ENCODE measurements at regions not wholly inside any gene's neighbourhood (a gene's known extent, or its start where the extent isn't known, plus 50 kb on each side); places are given as distances from the start of the nearest gene placed in this dataset.

DNA sequence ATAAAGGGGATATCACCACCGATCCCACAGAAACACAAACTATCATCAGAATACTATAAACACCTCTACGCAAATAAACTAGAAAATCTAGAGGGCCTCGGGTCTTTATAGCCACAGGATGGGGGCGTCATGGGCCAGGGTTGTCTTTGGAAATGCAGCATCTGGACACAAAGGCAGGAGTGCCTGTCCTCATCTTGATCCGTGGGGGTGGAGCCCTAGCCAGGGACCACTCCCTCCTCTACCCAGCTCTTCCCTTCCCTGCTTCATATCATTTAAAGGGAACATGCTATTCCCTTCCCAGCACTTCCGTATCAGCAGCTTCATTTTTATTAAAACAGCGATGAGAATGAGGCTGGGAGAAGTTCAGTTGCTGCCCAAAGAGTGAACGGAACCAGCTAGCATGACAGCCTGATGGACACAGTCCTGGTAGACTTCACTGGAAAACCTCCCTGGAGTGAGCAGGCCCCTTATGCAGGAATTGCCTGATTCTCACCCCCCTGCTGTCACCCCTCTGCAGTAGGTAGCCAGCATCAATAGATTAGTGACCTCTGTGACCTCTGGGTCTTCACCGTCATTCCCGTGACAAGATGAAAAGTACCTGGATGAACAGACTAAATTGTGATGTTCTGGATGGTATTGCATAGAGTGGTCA is 251.4 kb upstream of the RGS6 start:
- DNase-seq (ENCODE audit: low read depth): no peak

DNA sequence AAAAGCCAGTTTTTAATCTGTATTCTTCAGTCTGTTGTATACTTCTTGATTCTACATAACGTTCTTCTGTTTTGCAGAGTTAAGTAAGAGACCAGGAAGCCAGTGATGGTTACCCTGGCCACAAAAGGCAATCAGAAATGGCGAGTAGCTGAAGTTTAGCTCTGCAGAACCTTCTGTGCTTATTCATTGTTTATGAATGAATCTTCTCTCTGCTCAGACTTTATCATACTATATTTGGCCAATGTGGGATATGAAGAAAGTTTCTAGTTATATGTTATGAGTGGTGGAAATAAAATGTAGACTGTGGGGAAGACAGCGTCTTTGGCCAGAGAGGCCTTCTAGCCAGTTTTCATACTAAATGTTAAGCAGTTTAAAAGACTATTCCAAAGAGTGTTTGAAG is 249.9 kb upstream of the RGS6 start:
- DNase-seq (ENCODE audit: low read depth): no peak

DNA sequence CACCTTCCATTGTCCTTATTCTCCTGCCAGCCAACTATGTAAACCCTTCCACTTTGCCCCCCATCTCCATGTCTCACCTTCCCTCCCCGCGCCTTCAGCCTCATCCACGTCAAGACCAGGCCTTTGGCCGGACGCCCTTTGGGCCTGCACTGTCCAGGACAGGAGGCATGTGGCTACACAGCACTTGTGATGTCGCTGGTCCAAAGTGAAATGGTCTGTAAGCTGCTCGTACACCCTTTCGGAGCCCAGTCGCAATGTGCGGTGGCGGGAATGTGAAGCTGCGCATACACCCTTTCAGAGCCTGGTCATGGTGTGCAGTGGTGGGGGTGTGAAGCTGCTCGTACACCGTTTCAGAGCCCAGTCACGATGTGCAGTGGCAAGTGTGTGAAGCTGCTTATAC is 247.9 kb upstream of the RGS6 start:
- DNase-seq (ENCODE audit: low read depth): no peak

DNA sequence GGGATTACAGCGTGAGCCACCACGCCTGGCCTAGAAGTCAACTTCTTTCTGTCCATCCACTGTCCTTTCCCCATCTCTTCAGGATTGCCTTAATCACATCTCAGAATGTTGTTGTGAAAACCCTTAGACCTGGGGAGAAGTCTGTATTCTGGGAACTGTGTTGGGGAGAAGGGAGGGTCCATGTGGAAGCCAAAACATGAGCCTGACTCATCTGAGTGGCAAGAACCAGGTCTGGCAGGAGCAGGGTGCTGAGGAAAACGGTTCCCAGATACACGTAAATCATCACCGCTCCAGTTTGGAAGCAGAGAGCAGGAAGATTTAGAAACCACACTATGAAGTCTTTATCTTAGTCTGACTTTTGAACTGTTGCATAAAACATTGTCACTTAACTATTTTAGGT is 245.6 kb upstream of the RGS6 start:
- no peak for DNase-seq (ENCODE audit: low read depth)

DNA sequence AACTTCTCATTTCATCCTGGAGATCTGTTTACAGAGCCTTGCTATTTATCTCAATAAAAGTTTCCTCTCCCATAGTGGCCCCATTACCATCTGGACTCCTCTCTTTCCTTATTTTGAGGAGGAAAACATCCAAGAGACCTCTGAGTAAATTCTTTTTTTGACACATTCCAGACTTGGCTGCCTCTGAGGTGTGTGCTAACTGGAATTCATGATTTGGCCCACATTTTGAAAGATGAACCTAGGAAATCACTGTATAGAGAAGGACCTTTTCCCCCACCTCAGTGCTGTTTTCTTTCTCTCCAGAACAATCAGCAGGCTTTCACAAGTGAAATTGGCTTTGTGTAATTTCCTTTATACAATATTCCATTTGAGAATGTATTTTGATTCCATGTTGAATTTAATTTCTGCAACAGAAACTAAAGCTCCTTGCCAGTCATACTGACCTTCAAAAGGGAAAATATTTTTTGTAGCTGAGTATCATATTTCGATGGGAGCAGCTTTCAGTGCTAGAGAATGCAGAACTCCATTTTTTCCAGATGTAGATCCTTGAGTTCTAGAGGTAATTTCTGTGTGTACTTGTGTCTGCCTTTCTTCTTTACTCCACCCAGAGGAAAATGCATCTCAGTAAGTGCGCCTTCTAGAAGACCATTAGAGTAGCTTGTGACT is 244.9 kb upstream of the RGS6 start:
- DNase-seq (ENCODE audit: low read depth): no peak

DNA sequence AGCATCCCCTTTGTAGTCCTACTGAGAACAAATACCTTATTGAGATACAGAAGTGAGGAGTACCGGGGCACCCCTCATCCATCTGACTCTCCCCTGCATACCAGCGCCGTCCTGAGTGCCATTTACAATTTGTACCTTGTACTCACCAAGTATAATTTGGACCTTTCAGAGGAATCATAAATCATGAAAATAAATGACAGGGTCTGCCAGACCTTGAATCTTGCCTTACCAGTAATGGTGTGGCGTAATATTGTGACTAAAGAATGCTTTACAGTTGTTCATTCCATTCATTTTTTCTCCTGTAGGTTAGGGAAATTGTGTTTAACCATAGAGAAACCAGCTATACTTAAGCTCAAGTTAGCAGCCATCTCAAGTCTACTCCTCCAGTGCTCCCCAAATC is 243.7 kb upstream of the RGS6 start:
- no peak for DNase-seq (ENCODE audit: low read depth)

DNA sequence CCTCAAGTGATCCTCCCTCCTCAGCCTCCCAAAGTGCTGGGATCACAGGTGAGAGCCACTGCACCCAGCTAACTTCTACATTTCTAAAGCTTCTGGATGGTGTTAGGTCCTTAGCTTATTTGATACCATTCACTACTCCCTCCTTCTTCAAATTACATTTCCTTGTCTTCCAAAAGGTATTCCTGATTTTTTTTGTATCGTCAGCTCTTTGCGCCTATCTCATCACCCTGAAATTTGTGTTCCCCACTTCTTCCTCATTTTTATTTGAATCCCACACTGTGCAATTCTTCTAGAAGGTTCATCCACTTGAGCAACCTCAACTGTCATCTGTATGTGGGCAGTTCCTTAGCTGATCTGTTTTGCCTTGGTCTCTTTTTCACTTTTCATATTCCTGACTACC is 241.8 kb upstream of the RGS6 start:
- no peak for DNase-seq (ENCODE audit: low read depth)

DNA sequence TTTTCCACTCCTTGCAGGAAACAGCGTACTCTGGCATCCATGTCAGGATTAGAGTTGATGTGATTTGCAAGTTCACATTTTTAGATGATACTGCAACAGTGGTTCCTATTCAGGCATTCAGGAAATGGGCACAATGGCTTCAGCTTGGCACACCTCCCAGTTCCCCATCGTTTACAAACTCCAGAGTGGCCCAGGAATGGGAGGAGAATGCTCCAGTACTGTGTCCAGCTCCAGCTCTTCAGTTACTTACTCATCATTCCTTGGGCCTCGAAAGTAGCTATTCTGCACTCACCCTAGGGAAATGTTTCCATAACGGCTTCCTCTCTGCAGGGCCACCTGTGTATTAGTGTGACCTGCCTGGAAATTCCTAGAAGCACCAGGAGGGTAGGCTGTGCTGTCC is 239.7 kb upstream of the RGS6 start:
- no peak for DNase-seq (ENCODE audit: low read depth)

DNA sequence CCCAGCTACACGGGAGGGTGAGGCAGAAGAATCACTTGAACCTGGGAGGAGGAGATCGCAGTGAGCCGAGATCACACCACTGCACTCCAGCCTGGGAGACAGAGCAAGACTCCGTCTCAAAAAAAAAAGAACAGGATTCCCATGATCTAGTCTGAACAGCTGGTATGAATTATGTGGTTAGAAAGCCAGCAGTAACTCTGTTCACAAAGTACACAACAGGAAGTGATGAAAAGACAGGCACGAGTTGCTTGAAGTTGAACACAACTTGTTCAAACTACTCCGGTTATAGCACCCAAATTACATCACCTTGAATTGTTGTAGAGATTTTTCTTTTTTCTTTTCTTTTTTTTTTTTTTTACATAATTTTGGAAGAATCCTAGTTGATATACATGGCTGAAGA is 238.8 kb upstream of the RGS6 start:
- no peak for DNase-seq (ENCODE audit: low read depth)

DNA sequence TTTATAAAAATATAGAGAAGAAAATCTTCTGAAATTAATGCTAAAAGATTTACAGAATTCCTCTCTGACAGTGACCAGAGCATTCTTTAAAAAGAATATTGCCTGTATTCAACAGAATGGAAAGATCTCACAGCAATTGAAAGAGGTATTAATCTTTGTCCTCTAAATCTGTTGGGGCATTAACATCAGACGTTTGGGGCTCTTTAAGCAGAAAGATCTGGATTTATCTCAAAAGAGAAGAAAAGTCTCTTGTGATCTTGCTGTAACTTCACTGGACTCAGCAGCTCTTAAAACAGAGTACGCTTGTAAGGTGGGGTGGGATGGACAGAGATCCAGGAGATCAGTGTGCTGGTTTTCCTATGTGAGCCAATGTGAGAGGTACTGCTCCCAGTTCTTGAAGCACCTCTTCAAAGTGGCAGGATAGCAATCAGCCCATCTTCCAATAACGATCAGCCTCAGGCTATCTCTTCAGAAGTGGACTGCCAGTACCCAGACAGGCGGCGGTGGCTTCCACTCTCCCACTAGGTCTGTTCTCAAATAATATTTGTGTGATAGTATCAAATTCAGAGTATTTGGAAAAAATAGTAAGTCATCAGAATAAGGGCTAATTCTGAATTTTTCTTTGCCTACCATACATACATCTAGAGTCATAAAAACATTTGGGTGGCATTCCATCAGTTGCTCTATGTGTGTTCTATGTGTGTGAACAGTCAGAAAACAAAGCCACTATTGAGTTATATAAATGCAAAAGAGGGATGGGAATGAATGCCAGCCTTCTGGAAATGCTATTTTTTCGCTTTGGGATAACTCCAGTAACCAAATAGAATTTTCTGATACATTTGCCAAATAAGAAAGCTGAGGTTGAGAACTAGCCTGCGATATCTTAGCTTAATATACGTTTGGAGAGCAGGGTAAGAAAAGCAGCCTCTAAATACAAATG is 237.4 kb upstream of the RGS6 start:
- no peak for DNase-seq (ENCODE audit: low read depth)

DNA sequence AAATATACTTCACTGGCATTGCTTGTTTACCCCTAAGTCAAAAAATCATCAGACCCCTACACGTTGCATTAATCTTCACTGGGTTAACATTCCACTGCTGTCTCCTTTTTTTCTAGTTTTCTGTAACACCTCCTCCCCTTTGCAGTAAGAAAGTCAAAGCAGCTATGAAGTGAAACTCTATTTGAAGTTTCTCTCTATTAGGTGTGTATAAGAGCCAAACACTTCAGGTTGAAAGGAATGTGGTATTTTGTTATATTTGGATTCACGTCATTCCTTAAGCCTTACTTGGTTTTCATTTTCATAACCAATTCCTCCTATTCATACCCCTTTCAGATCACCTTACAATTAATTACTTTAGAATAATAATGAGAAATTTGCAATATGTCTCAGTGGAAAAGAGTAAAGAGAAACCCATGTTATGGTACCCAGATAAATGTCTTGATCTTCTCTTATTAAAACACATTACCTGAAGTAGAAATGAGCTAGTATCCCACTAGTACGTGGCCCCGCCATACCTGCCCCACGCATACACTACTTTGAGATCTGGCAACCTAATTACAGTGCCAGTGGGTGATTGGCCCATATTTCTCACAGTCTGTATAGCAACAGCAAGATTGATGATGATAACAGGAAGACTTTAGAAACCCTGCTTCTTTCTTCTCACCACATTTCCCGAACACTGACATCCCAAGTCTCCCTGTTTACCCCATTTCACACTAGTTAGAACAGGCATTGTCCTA is 236.4 kb upstream of the RGS6 start:
- DNase-seq (ENCODE audit: low read depth): no peak

DNA sequence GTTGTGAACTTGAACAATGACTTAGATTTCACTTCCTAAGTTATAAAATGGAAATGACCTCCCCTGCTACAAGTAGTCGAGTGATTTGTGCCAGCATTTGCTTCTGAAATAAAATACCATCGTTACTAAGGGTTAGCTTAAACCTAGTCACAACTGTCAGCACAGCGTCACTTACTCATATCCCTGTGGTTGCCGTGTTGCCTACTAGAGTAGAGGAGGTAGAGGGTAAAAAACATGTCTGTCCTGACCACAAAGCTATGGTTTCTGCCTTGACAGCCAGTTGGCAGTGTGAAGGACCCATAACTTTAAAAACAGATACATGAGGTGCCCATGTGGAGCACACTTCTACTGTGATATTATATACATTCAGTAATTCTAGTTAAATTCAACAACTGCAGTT is 234.2 kb upstream of the RGS6 start:
- no peak for DNase-seq (ENCODE audit: low read depth)

DNA sequence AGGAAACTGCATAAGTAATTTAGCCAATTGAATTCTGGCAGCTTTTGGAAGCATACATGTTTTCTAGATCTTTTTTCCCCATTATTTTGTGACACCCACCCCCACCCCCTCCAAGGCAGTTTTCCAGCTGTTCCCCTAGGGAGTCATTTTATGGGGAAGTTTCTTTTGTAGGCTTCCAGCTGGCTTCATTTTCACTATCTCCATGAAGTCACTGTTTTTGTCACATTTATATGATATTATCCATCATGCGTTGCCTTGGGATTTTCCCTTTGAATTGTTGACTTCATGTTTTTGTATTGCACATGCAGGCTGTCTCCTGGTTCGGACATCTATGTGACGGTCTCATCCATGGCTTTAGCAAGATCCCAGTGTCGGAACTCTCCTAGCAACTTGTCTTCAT is 233.6 kb upstream of the RGS6 start:
- no peak for DNase-seq (ENCODE audit: low read depth)

DNA sequence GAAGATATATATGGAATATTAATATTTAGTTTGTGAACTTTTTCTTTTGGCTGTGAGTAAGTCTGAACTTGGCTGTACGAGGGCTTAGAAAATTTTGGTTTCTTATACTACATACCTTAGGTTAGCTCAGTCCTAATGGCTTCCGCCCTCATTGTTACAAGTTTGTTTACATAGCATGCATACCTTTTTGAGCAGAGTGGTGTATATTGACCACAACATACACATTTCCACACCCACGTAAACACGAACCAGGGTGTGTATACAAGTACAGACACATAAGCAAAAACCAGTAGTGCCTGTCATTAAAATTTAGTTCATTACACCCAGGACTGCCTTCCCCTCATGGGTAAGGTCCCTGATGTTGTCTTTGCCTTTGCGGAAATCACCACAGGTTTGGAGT is 230.2 kb upstream of the RGS6 start:
- no peak for DNase-seq (ENCODE audit: low read depth)

DNA sequence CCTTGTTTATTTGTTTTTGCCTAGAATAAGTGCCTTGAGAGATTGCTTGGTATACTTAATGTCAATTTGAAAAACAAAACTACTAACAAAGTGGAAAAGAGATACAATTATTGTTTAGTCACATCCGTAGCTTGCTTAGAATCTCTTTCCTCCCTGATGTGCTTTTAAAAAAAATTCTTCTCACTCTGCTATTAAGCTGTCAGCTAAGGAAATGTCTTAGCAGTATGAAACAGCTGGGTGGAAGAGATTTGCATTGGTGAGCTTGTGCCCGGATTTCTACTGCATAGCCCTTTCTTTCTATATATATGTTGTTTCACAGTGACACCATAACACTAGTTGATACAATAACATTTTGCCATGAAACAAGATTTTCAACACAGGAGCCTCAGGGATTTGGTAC is 229.4 kb upstream of the RGS6 start:
- no peak for DNase-seq (ENCODE audit: low read depth)

DNA sequence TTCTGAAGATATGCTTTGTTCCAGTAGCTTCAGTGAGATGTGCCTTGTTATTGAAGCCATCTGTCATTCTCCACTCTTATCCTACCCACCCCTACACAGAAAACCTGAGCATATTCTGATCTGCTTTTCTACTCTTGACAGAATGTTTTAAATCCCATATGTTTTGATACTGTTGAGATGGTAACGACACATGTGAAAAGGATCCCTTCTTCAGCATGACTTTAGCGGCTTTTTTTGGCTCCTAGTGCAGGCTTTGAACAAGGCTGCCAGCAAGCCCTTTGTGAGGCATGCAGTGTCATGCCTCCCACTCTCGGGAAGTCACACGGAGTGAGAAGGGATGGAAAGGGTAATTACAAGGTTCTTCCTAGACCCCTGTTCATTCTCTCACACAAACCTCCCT is 228.8 kb upstream of the RGS6 start:
- no peak for DNase-seq (ENCODE audit: low read depth)

DNA sequence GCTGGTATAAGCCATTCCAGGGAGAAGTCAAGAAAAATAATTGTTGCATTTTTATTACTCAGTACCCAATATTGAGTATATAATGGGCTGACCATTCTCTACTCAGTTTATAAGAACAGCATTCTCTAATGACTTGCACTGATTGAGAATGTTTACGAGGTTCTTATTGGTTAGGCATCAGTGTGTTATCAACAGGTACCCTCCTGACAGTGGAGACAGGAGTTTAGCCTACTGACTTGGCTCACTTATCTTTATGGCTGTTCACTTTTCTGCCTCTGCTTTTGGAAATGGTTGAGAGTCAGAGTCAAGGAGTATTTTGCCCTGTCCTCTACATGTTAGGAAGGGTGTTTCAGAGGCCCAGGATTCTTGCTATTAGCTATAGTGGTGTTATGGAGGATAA is 228.0 kb upstream of the RGS6 start:
- no peak for DNase-seq (ENCODE audit: low read depth)

DNA sequence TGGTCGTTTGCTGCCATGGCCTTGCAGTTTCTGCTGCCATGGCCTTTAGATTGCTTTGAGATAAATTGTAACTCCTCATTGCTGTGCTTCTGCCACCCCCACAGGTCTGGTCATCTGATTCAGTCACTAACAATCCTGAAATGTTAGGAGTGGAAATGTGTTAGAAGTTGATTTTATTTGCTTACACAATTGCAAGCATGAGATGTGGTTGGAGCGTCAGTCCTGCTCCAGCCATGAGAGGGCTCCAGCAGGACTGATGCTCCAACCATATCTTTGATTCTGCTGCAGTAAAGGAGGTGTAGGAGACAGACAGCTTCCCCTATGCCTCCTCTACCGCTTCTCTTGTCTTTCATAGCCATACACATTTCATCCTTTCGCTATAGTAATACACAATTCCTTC is 226.8 kb upstream of the RGS6 start:
- no peak for DNase-seq (ENCODE audit: low read depth)

DNA sequence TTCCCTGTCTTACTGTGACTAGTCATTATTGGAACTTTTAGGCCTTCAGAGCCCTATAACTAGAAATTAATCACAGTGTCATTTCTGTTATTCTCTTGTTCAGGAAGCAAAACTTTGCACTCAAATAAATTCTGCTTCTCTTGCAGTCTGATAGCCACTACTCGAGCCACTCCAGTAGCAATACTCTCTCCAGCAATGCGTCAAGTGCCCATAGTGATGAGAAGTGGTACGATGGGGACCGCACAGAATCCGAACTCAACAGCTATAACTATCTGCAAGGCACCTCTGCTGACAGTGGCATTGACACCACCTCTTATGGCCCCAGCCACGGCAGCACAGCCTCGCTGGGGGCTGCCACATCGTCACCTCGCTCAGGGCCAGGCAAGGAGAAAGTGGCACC is 223.2 kb upstream of the RGS6 start:
- no peak for DNase-seq (ENCODE audit: low read depth)

DNA sequence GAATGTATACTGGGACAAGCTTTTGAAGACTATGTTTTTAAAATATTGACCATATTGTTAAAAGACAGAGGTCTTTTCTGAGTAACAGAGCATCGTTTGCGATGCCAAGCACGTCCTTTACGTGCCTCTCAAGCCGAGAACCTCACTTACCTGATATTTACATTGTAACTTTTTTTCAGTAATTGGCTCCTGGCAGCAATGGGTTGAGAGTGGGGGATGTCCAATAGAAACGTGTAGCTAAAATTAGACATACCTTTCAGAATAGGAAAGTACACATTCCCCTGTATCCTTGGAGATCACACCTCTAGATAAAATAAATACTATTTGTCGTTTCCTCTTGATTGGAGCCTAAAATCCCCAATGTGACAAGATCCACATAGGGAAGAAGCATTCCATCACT is 222.2 kb upstream of the RGS6 start:
- DNase-seq (ENCODE audit: low read depth): no peak

DNA sequence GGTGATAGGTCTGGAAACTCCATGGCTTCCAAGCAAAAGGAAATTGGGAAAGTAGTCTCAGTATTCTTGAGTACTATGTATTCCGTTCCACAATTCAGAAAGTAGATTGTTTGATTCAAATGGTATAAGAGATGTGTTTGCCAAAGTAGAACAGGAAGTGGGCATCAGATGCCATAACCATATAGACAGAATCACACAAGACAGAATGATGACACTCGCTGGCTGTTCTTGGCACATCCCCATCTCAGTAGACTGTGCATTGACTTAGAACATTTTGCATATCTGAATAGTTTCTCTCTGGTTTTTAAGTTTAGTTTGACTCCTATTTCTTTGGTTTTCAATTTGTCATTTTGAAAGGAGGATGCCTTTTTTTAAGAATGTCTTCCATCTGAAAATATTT is 221.1 kb upstream of the RGS6 start:
- no peak for DNase-seq (ENCODE audit: low read depth)

DNA sequence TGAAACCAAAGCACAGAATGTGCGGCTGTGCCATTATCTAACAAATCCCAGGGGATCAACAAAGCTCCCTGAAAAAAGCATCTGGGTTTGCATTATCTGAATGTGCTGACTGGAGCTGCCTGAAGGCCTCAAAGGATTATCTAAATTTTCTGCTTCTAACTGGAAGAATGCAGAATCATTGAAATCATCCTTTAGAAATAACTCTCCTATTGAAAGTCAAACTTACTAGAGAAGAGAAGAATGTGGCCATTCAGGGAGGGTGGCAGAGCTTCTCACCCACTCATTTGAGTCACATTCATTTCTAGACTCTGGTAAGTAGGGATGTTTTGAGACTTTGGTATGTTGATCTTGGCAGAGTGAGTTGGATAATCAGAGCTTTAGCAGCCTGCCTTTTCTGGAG is 220.6 kb upstream of the RGS6 start:
- DNase-seq (ENCODE audit: low read depth): no peak

DNA sequence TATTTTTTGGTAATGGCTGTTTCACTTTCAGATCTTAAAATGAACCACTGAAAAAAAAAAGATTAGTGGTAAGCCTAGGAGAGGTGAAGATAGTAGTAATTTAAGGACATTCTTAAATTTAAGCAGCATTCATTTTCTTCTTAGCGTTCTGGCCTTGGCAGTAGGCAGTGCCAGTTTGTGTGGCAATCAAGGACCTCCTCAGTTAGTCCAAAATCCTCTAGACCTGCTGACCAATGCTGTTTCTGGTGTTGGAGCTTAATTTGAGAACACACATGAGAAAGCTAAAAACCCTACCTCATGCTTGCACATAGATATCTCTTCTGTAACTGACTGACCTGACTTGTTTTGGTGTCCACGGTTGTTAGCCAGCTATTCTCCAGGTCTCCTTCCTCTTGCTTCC is 219.8 kb upstream of the RGS6 start:
- DNase-seq (ENCODE audit: low read depth): no peak
